Transverse colon (tissue), 4 donors: ENCODE measurements at regions not wholly inside any gene's neighbourhood (a gene's known extent, or its start where the extent isn't known, plus 50 kb on each side); places are given as distances from the start of the nearest gene placed in this dataset.

ENCODE experiments used
- POLR2A ChIP-seq: fragments of 450-650 bp; IDR thresholded peaks from one replicate; pipeline ENCODE4 v1.6.1; 2016; ENCODE audit warnings: antibody characterized with exemption, mild to moderate bottlenecking, moderate library complexity
- POLR2AphosphoS5 ChIP-seq, 3 donors: sonication (generic); formaldehyde crosslinking; IDR thresholded peaks; one replicate each; pipeline ENCODE4 v1.6.1; 2016; ENCODE audit warnings: antibody characterized with exemption in 3 of 3
- TF ChIP-seq, protein P1 (sequence below), 5 experiments: fragments of 200-600 bp in 3 of 5; fragments of 450-650 bp in 2 of 5; sonication (generic) in 3 of 5; IDR thresholded peaks; 1 replicate in 2 of 5; 2 replicates in 3 of 5; pipeline ENCODE4 v1.5.1; 2016 to 2017; ENCODE audit warnings: antibody characterized with exemption in 5 of 5, inconsistent platforms in 3 of 5, mild to moderate bottlenecking in 2 of 5, moderate library complexity in 1 of 5

DNA sequence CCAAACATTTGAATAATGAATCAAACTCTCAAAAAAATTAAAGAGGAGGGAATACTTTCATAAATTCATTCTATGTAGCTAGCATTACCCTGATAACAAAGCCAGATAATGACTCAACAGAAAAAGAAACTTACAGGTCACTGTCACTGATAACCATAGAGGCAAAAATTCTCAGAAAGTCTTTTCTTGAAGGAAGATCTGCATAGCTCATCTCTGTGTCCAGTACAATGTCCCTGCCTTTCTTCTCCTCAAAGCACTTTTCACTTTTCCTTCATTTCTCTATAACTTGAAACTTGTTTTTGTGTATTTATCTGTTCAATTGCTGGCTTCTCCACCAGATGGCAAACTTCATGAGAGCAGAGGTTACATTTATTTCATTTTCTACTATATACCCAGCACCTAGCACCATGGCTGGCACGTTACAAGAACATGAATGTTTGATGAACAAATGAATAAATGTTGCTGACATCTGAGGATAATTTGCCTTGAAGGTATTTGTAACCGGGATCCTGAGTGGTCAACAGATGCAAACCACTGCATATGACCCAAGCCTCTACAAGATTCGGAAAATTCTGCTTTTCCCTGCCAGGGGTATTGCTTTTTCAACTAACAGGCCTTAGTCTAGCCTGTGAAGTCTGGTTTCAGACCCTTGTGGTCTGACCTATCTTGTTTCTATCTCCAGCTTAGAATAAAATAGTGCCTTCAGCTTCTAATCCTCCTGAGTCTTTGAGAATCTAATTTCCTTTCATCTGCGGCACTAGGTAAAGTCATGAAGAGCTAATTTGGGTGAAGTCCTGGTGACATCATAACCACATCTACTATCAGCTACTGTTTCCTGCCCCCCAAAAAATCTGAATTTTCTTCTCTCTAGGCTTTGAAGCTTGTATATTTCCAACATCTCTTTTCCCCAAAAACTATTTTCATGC, 52.5 kb upstream of the ANTXR2 start:
- TF ChIP-seq, protein P1, sequence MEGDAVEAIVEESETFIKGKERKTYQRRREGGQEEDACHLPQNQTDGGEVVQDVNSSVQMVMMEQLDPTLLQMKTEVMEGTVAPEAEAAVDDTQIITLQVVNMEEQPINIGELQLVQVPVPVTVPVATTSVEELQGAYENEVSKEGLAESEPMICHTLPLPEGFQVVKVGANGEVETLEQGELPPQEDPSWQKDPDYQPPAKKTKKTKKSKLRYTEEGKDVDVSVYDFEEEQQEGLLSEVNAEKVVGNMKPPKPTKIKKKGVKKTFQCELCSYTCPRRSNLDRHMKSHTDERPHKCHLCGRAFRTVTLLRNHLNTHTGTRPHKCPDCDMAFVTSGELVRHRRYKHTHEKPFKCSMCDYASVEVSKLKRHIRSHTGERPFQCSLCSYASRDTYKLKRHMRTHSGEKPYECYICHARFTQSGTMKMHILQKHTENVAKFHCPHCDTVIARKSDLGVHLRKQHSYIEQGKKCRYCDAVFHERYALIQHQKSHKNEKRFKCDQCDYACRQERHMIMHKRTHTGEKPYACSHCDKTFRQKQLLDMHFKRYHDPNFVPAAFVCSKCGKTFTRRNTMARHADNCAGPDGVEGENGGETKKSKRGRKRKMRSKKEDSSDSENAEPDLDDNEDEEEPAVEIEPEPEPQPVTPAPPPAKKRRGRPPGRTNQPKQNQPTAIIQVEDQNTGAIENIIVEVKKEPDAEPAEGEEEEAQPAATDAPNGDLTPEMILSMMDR (IDR thresholded peaks at IDR 0.05), result peak; percentile 31 to 46 (median 40)
- TF ChIP-seq POLR2A (no peak), POLR2AphosphoS5 (IDR thresholded peaks at IDR 0.05) (no peak)
